HEK293T (cell line): ENCODE measurements at regions not wholly inside any gene's neighbourhood (a gene's known extent, or its start where the extent isn't known, plus 50 kb on each side); places are given as distances from the start of the nearest gene placed in this dataset.

Experiments
- CTCF ChIA-PET: fragments of 350-600 bp; formaldehyde crosslinking; extraction: SDS; loops from one replicate; lab custom pipeline; 2021; ENCODE audit warnings: antibody characterized with exemption, inconsistent platforms; lab: Yijun Ruan, JAX
- POLR2A ChIA-PET: fragments of 350-600 bp; formaldehyde crosslinking; extraction: SDS; loops from one replicate; lab custom pipeline; 2020; ENCODE audit warnings: antibody characterized with exemption, inconsistent platforms; lab: Yijun Ruan, JAX
- DNase-seq: peaks from one replicate; pipeline ENCODE4 v3.0.0; 2012; ENCODE audit warnings: mixed read lengths; ENCODE audit errors: extremely low spot score
- ARNT ChIP-seq: fragments of 450-650 bp; IDR thresholded peaks from 2 replicates; pipeline ENCODE4 v1.6.1; 2017; ENCODE audit warnings: mild to moderate bottlenecking
- BHLHE40 ChIP-seq: fragments of 450-650 bp; IDR thresholded peaks from 2 replicates; pipeline ENCODE4 v1.6.1; 2016; ENCODE audit warnings: mild to moderate bottlenecking, moderate library complexity, borderline replicate concordance
- CTBP1 ChIP-seq: fragments of 450-650 bp; IDR thresholded peaks from 2 replicates; pipeline ENCODE4 v1.6.1; 2016; ENCODE audit warnings: borderline replicate concordance
- ELF4 ChIP-seq: fragments of 450-650 bp; IDR thresholded peaks from 2 replicates; pipeline ENCODE4 v1.6.1; 2017; ENCODE audit warnings: antibody characterized with exemption
- FOXA1 ChIP-seq: fragments of 450-650 bp; IDR thresholded peaks from 2 replicates; pipeline ENCODE4 v1.6.1; 2016; ENCODE audit warnings: mild to moderate bottlenecking
- FOXK2 ChIP-seq: fragments of 450-650 bp; IDR thresholded peaks from 2 replicates; pipeline ENCODE4 v1.6.1; 2016; ENCODE audit warnings: mild to moderate bottlenecking
- FOXM1 ChIP-seq: fragments of 450-650 bp; IDR thresholded peaks from 2 replicates; pipeline ENCODE4 v1.6.1; 2017; ENCODE audit warnings: mild to moderate bottlenecking, borderline replicate concordance
- HDGF ChIP-seq: fragments of 450-650 bp; IDR thresholded peaks from 2 replicates; pipeline ENCODE4 v1.6.1; 2017; ENCODE audit warnings: antibody characterized with exemption, borderline replicate concordance
- L3MBTL2 ChIP-seq: fragments of 450-650 bp; conservative IDR thresholded peaks from 2 replicates; pipeline ENCODE4 v1.6.1; 2016; ENCODE audit warnings: mild to moderate bottlenecking
- LEF1 ChIP-seq: fragments of 450-650 bp; IDR thresholded peaks from 2 replicates; pipeline ENCODE4 v1.6.1; 2017; ENCODE audit warnings: mild to moderate bottlenecking, borderline replicate concordance
- NFRKB ChIP-seq: fragments of 450-650 bp; IDR thresholded peaks from 2 replicates; pipeline ENCODE4 v1.6.1; 2016; ENCODE audit warnings: mild to moderate bottlenecking, moderate library complexity
- PKNOX1 ChIP-seq: fragments of 450-650 bp; IDR thresholded peaks from 2 replicates; pipeline ENCODE4 v1.6.1; 2016
- SP1 ChIP-seq: fragments of 450-650 bp; IDR thresholded peaks from 2 replicates; pipeline ENCODE4 v1.6.1; 2017
- SUZ12 ChIP-seq: fragments of 450-650 bp; IDR thresholded peaks from 2 replicates; pipeline ENCODE4 v1.6.1; 2016; ENCODE audit warnings: mild to moderate bottlenecking
- TARDBP ChIP-seq: fragments of 450-650 bp; IDR thresholded peaks from 2 replicates; pipeline ENCODE4 v1.6.1; 2016
- ZNF384 ChIP-seq: fragments of 450-650 bp; IDR thresholded peaks from 2 replicates; pipeline ENCODE4 v1.6.1; 2016

GRCh38 chr6:147716434-147716833, 207.9 kb downstream of the SAMD5 start:
- DNase-seq, result no peak
- ChIA-PET POLR2A (no interaction called here), CTCF (no interaction called here)
- TF ChIP-seq ZNF384, result no peak
- no peak for TF ChIP-seq LEF1
- TF ChIP-seq HDGF, result no peak
- no peak for TF ChIP-seq TARDBP
- no peak for TF ChIP-seq FOXM1

GRCh38 chr6:147717991-147718390, 209.5 kb downstream of the SAMD5 start:
- CTCF ChIA-PET, result no interaction called here
- no peak for DNase-seq
- POLR2A ChIA-PET, result no interaction called here

GRCh38 chr6:147722158-147722557, 213.7 kb downstream of the SAMD5 start:
- ChIA-PET POLR2A (no interaction called here), CTCF (no interaction called here)
- TF ChIP-seq ELF4 (no peak), LEF1 (no peak), NFRKB (no peak), TARDBP (no peak), BHLHE40 (no peak)
- no peak for DNase-seq

More at GRCh38 chr6:147717991-147718390, 209.5 kb downstream of the SAMD5 start:
- TF ChIP-seq FOXA1, result no peak
- TF ChIP-seq NFRKB, result no peak
- TF ChIP-seq TARDBP, result no peak

DNA sequence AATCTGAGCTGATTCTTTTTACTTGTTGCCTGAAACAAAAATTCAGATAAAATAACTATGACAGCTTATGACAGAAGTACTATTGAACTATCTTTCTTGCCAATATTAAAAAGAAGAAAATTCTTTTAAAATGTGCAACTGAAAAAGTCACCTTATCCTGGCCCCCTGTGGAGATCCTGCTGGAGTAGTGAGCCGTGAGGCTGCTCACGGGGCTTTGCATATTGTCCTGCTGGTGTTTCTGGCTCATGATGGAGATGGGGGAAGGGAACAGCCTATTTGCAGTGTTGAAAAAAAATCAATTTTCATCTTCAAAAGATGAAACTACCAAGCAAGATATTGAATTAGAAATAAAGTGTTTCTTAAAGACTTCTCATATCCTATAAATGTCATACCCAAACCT, 216.0 kb downstream of the SAMD5 start:
- DNase-seq, result peak; percentile 28
- ChIA-PET CTCF (no interaction called here), POLR2A (no interaction called here)
- TF ChIP-seq SUZ12 (no peak), CTBP1 (no peak), L3MBTL2 (no peak), ELF4 (no peak), SP1 (no peak), FOXK2 (no peak), NFRKB (no peak), TARDBP (no peak), BHLHE40 (no peak), FOXA1 (no peak), ARNT (no peak), ZNF384 (no peak), FOXM1 (no peak), HDGF (no peak), PKNOX1 (no peak), LEF1 (no peak)

DNA sequence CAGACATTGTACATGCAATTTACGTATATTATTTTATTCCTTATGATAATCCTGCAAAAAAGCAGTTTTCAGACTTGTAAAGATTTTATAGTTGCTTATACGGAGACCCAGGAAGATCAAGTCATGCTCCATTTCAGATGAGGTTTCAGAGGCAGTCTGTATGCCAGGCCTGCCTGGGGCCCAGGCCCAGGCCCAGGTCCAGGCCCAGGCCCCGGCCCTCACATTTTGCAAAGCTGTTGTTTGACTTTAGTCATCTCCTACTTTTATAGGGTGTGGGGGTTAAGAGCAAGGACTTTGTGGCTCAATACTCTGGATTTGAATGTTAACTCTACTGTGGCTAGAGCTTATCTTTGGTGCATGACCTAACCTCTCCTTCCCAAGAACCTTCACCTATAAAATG, 217.9 kb downstream of the SAMD5 start:
- no peak for DNase-seq
- POLR2A ChIA-PET, result no interaction called here
- TF ChIP-seq FOXK2 (no peak), CTBP1 (no peak), PKNOX1 (no peak), SP1 (no peak), HDGF (no peak), L3MBTL2 (no peak), ELF4 (no peak), NFRKB (no peak), FOXM1 (no peak), ZNF384 (no peak), BHLHE40 (no peak)
- CTCF ChIA-PET, result interaction anchor here (1.0 kb wide), 1 partner anchor 12 kb away, joined by 3 read pairs; no protein-coding TSS in a partner anchor

DNA sequence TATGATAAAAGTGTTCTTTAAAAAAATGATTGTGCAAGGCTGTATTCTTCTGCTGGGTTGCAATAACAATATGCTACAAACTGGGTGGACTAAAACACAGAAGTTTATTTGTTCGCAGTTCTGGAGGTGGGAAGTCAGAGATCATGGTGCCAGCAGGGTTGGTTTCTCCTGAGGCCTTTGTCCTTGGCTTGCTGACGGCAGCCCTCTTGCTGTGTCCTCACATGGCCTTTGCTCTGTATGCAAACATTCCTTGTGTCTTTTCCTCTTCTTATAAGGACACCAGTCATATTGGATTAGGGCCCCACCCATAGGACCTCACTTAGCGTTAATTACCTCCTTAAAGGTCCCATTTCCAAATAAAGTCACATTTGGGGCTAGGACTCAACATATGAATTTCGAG, 220.4 kb downstream of the SAMD5 start:
- no peak for TF ChIP-seq CTBP1
- no peak for TF ChIP-seq LEF1
- ChIA-PET CTCF (no interaction called here), POLR2A (no interaction called here)
- no peak for DNase-seq

- ChIA-PET POLR2A (no interaction called here), CTCF (no interaction called here)
- DNase-seq, result no peak
- TF ChIP-seq TARDBP, result no peak
Measured at GRCh38 chr6:147733686-147734085, 225.2 kb downstream of the SAMD5 start.

- TF ChIP-seq FOXM1, result no peak
- TF ChIP-seq SP1, result no peak
- no peak for TF ChIP-seq TARDBP
- no peak for TF ChIP-seq FOXK2
- no peak for TF ChIP-seq SUZ12
- no peak for TF ChIP-seq ZNF384
- no peak for TF ChIP-seq CTBP1
- TF ChIP-seq ELF4, result no peak
- no peak for TF ChIP-seq HDGF
- TF ChIP-seq LEF1, result no peak
- TF ChIP-seq BHLHE40, result no peak
- no peak for TF ChIP-seq L3MBTL2
- no peak for TF ChIP-seq NFRKB
- no peak for TF ChIP-seq FOXA1
- no peak for TF ChIP-seq PKNOX1
- no peak for TF ChIP-seq ARNT
- DNase-seq, result no peak
- ChIA-PET POLR2A (no interaction called here), CTCF (no interaction called here)
Measured at GRCh38 chr6:147734151-147734550, 225.7 kb downstream of the SAMD5 start.
